Kidney epithelial cell (primary cell): ENCODE measurements at regions not wholly inside any gene's neighbourhood (a gene's known extent, or its start where the extent isn't known, plus 50 kb on each side); places are given as distances from the start of the nearest gene placed in this dataset.

Experiments
- DNase-seq: peaks from one replicate; pipeline ENCODE4 v3.0.0-alpha.2; 2010; ENCODE audit warnings: low read depth
- H3K27me3 ChIP-seq: 2 replicates; pipeline ENCODE4 v1.6.0; 2011; ENCODE audit warnings: low read length; ENCODE audit not compliant: control insufficient read depth, insufficient read depth
- H3K36me3 ChIP-seq: 2 replicates; pipeline ENCODE4 v1.5.1; 2011; ENCODE audit warnings: low read length; ENCODE audit not compliant: control insufficient read depth, insufficient read depth
- H3K4me3 ChIP-seq: 2 replicates; pipeline ENCODE4 v1.5.1; 2011; ENCODE audit warnings: low read depth, mild to moderate bottlenecking, control low read depth, low read length
- TF ChIP-seq, protein P1 (sequence below): IDR thresholded peaks from 2 replicates; pipeline ENCODE4 v1.5.1; 2011; ENCODE audit warnings: mild to moderate bottlenecking, moderate library complexity, low read length, control low read depth, inconsistent platforms; ENCODE audit not compliant: insufficient read depth, poor library complexity, severe bottlenecking

- TF ChIP-seq, protein P1, sequence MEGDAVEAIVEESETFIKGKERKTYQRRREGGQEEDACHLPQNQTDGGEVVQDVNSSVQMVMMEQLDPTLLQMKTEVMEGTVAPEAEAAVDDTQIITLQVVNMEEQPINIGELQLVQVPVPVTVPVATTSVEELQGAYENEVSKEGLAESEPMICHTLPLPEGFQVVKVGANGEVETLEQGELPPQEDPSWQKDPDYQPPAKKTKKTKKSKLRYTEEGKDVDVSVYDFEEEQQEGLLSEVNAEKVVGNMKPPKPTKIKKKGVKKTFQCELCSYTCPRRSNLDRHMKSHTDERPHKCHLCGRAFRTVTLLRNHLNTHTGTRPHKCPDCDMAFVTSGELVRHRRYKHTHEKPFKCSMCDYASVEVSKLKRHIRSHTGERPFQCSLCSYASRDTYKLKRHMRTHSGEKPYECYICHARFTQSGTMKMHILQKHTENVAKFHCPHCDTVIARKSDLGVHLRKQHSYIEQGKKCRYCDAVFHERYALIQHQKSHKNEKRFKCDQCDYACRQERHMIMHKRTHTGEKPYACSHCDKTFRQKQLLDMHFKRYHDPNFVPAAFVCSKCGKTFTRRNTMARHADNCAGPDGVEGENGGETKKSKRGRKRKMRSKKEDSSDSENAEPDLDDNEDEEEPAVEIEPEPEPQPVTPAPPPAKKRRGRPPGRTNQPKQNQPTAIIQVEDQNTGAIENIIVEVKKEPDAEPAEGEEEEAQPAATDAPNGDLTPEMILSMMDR = no peak
- Histone ChIP-seq H3K4me3 (no peak overlapping the region), H3K36me3 (no peaks in the 10 kb centered on the region), H3K27me3 (no peaks in the 10 kb centered on the region)
- DNase-seq = no peak
Observed at GRCh38 chr5:98296426-98296825, 477.0 kb upstream of the RGMB start.

DNA sequence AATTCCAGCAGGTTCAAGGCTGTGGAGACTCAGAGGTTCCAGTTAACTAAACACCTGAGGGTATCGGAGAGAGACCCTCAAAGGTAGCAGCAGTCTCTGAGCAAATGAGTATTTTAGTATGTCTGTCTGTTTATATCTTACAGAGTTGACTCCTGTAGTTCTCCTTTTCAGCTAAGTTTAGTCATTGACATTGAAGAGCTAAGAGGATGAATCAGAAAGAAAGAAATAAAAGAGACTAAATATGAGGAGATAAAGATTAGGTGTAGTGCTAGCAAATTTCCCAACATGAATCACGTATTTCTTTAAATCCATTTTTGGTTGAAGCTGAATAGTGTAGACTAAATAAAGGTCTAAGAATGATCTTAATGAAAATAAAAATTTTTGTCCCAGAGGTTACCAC is 474.0 kb upstream of the RGMB start:
- TF ChIP-seq, protein P1 = no peak
- H3K36me3 ChIP-seq = no peaks in the 10 kb centered on the region
- H3K27me3 ChIP-seq = no peaks in the 10 kb centered on the region
- H3K4me3 ChIP-seq = no peak overlapping the region
- DNase-seq = no peak

DNA sequence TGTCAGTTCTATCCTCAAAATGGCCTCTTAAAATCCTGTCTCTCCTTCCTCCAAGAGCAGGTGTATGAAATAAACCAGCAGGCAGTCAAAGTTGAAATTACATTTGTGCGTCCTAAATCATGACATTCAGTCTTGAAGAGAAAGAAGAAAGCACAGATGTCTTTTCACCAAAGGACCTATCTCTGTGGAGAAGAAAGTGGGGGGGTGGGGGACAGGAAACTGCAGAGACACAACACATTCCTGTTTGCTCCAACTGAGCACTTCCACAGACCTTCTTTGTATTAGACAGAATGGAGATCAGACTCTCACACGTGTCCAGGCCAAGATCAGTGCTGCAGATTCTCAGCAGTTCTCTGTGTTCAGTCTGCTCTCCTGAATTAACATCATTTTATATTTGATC is 471.9 kb upstream of the RGMB start:
- Histone ChIP-seq H3K4me3 (no peak overlapping the region), H3K36me3 (no peaks in the 10 kb centered on the region), H3K27me3 (no peaks in the 10 kb centered on the region)
- DNase-seq = no peak
- TF ChIP-seq, protein P1 = no peak

DNA sequence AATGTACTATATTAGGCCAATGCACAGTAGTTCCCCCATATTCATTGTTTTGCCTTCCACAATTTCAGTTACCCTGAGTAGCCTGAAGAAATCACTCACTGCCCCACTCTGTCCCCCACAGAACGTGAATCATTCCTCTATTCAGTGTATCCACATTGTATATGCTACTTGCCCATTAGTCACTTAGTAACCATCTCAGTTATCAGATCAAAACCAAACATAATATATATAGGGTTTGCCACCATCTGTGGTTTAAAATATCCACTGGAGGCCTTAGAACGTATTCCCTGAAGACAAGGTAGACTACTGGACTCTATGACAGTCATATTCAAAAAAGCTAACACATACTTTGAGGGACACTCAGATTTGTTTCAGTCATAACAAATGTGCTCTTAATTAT is 465.7 kb upstream of the RGMB start:
- DNase-seq = no peak
- H3K36me3 ChIP-seq = no peaks in the 10 kb centered on the region
- H3K27me3 ChIP-seq = no peaks in the 10 kb centered on the region
- TF ChIP-seq, protein P1 = no peak
- H3K4me3 ChIP-seq = no peak overlapping the region

- TF ChIP-seq, protein P1 = no peak
- Histone ChIP-seq H3K4me3 (no peak overlapping the region), H3K36me3 (no peaks in the 10 kb centered on the region), H3K27me3 (no peaks in the 10 kb centered on the region)
- no peak for DNase-seq
Observed at GRCh38 chr5:98308231-98308630, 465.2 kb upstream of the RGMB start.

DNA sequence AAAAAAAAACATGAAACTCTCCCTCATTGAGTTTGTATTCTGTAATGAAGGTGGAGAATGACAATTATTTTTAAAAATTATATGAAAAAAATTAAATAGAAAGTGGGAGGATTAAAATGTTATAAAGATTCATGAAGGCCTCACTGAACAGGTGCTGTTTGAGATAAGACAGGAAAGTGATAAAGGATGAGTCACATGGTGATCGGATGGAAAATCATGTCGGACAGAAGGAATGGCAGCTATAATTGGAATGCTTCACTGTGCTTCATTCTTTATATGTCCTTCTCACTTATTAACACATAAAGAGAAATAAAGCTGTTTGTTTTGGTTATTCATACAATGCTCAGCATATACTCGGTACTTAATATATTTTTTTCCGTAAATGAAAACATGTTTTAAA is 464.5 kb upstream of the RGMB start:
- Histone ChIP-seq H3K4me3 (no peak overlapping the region), H3K36me3 (no peaks in the 10 kb centered on the region), H3K27me3 (no peaks in the 10 kb centered on the region)
- TF ChIP-seq, protein P1 = no peak
- DNase-seq = no peak
